C4-2B (cell line): ENCODE measurements at regions not wholly inside any gene's neighbourhood (a gene's known extent, or its start where the extent isn't known, plus 50 kb on each side); places are given as distances from the start of the nearest gene placed in this dataset.

Source experiments
- ZFX ChIP-seq: fragments of 450-650 bp; IDR thresholded peaks from 2 replicates; pipeline ENCODE4 v1.6.1; 2017
- TF ChIP-seq, protein P1 (sequence below): fragments of 450-650 bp; conservative IDR thresholded peaks from 2 replicates; pipeline ENCODE4 v1.5.1; 2017; ENCODE audit warnings: mild to moderate bottlenecking

DNA sequence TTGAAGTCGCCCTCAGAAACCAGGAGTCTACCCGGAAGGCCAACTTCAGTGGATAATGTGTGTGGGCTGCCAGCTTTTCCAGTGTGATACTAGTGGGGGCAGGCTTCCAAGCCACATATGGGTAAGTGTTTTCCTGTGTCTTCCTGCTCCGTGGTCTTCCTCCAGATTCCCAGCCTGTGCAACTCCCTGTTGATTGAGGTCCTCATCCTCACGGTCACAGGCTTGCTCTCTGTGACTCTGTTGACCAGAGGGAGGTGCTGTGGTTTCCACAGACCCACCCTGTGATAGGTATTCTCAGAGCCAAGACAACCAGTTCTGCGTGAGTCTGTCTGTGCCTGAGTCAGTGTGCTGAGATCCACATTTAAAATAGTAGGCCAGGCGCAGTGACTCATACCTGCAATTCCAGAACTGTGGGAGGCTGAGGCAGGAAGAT, 388.0 kb upstream of the IRX2 start:
- TF ChIP-seq, protein P1, sequence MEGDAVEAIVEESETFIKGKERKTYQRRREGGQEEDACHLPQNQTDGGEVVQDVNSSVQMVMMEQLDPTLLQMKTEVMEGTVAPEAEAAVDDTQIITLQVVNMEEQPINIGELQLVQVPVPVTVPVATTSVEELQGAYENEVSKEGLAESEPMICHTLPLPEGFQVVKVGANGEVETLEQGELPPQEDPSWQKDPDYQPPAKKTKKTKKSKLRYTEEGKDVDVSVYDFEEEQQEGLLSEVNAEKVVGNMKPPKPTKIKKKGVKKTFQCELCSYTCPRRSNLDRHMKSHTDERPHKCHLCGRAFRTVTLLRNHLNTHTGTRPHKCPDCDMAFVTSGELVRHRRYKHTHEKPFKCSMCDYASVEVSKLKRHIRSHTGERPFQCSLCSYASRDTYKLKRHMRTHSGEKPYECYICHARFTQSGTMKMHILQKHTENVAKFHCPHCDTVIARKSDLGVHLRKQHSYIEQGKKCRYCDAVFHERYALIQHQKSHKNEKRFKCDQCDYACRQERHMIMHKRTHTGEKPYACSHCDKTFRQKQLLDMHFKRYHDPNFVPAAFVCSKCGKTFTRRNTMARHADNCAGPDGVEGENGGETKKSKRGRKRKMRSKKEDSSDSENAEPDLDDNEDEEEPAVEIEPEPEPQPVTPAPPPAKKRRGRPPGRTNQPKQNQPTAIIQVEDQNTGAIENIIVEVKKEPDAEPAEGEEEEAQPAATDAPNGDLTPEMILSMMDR = no peak
- no peak for TF ChIP-seq ZFX
